MCF 10A (cell line): ENCODE measurements at regions not wholly inside any gene's neighbourhood (a gene's known extent, or its start where the extent isn't known, plus 50 kb on each side); places are given as distances from the start of the nearest gene placed in this dataset.

Experiments used
- BruUV-seq: library from RNA; stranded (reverse); fragments of 400-500 nt; replicated peaks from 2 replicates; lab custom pipeline; 2021; lab: Mats Ljungman, UMichigan
- CTCF ChIA-PET: fragments of 300-600 bp; sonication (Branson Sonifier 250); formaldehyde crosslinking; extraction: SDS; loops from one replicate; lab custom pipeline; 2021; ENCODE audit warnings: antibody characterized with exemption, inconsistent platforms; lab: Yijun Ruan, JAX
- POLR2A ChIA-PET: fragments of 300-600, 350-650 bp; sonication (Branson Sonifier 250); formaldehyde crosslinking; extraction: SDS; loops from one replicate; lab custom pipeline; 2020; ENCODE audit warnings: antibody characterized with exemption, inconsistent platforms; lab: Yijun Ruan, JAX
- DNase-seq: peaks from one replicate; pipeline ENCODE4 v3.0.0-alpha.2; 2018; ENCODE audit not compliant: unreplicated experiment
- H3K27ac Mint-ChIP-seq: one replicate; pipeline ENCODE4 v1.8.0; 2022; ENCODE audit warnings: mild to moderate bottlenecking, low read depth, mixed read lengths; ENCODE audit not compliant: unreplicated experiment
- H3K27me3 Mint-ChIP-seq: one replicate; pipeline ENCODE4 v1.8.0; 2022; ENCODE audit warnings: mixed read lengths; ENCODE audit not compliant: insufficient read depth, unreplicated experiment
- H3K36me3 Mint-ChIP-seq: one replicate; pipeline ENCODE4 v1.8.0; 2022; ENCODE audit warnings: mild to moderate bottlenecking, moderate library complexity, mixed read lengths; ENCODE audit not compliant: insufficient read depth, unreplicated experiment
- H3K4me1 Mint-ChIP-seq: one replicate; pipeline ENCODE4 v1.8.0; 2022; ENCODE audit warnings: mixed read lengths; ENCODE audit not compliant: insufficient read depth, unreplicated experiment
- H3K4me3 Mint-ChIP-seq: one replicate; pipeline ENCODE4 v1.8.0; 2022; ENCODE audit warnings: mild to moderate bottlenecking, moderate library complexity, mixed read lengths; ENCODE audit not compliant: unreplicated experiment
- H3K9me3 Mint-ChIP-seq: one replicate; pipeline ENCODE4 v1.8.0; 2022; ENCODE audit warnings: mixed read lengths; ENCODE audit not compliant: unreplicated experiment
- CTCF ChIP-seq: fragments of 200-600 bp; IDR thresholded peaks from one replicate; pipeline ENCODE4 v1.8.0; 2022; ENCODE audit warnings: antibody characterized with exemption, mild to moderate bottlenecking; ENCODE audit not compliant: unreplicated experiment
- intact Hi-C: fragments of 100-400 bp; cut with micrococcal nuclease; formaldehyde crosslinking; loops from 2 replicates; pipeline ENCODE4 v1.14.1; 2022

GRCh38 chr18:64979791-64980190, 771.0 kb upstream of the CDH7 start:
- CTCF ChIA-PET = no interaction called here
- Mint-ChIP-seq H3K27me3 (peaks cover 11% of the 10 kb centered on the region), H3K4me1 (no peaks in the 10 kb centered on the region), H3K27ac (no peak overlapping the region), H3K36me3 (no peaks in the 10 kb centered on the region), H3K9me3 (no peaks in the 10 kb centered on the region), H3K4me3 (no peak overlapping the region)
- intact Hi-C loops = no loop called here
- DNase-seq = no peak
- POLR2A ChIA-PET = interaction anchor here (1.2 kb wide), 1 partner anchor 11 kb away, joined by 3 read pairs; no protein-coding TSS in a partner anchor
- no peak for TF ChIP-seq CTCF
- no TSS peak for BruUV-seq

- Mint-ChIP-seq H3K36me3 (no peaks in the 10 kb centered on the region), H3K9me3 (no peaks in the 10 kb centered on the region), H3K4me3 (no peak overlapping the region), H3K27me3 (peaks cover 20% of the 10 kb centered on the region), H3K4me1 (no peaks in the 10 kb centered on the region), H3K27ac (no peak overlapping the region)
- ChIA-PET CTCF (interaction anchor here (0.7 kb wide), 1 partner anchor 875 kb away, joined by 4 read pairs; no protein-coding TSS in a partner anchor), POLR2A (interaction anchor here (0.8 kb wide), 1 partner anchor 16 kb away, joined by 4 read pairs; no protein-coding TSS in a partner anchor)
- BruUV-seq = no TSS peak
- no peak for DNase-seq
- intact Hi-C loops = no loop called here
- TF ChIP-seq CTCF = no peak
Measured at GRCh38 chr18:64974391-64975125, 776.3 kb upstream of the CDH7 start.

- Mint-ChIP-seq H3K27me3 (peaks cover 20% of the 10 kb centered on the region), H3K9me3 (no peaks in the 10 kb centered on the region), H3K4me1 (no peaks in the 10 kb centered on the region), H3K4me3 (no peak overlapping the region), H3K27ac (no peak overlapping the region), H3K36me3 (no peaks in the 10 kb centered on the region)
- ChIA-PET CTCF (no interaction called here), POLR2A (no interaction called here)
- DNase-seq = peak; percentile 11
- intact Hi-C loops = no loop called here
- TF ChIP-seq CTCF = no peak
- no TSS peak for BruUV-seq
Measured at GRCh38 chr18:64972545-64972944, 778.3 kb upstream of the CDH7 start.

- Mint-ChIP-seq H3K9me3 (no peaks in the 10 kb centered on the region), H3K36me3 (no peaks in the 10 kb centered on the region), H3K27ac (no peak overlapping the region), H3K4me1 (no peaks in the 10 kb centered on the region), H3K4me3 (no peak overlapping the region), H3K27me3 (peaks cover 15% of the 10 kb centered on the region)
- ChIA-PET CTCF (no interaction called here), POLR2A (interaction anchor here (0.6 to 0.7 kb wide), 2 partner anchors 52 to 400 kb away, joined by 3 read pairs; no protein-coding TSS in a partner anchor)
- TF ChIP-seq CTCF = no peak
- peak; percentile 3 for DNase-seq
- intact Hi-C loops = no loop called here
- BruUV-seq = no TSS peak
Measured at GRCh38 chr18:64966667-64967066, 784.1 kb upstream of the CDH7 start.
